HL-60/S4 (cell line): ENCODE measurements at regions not wholly inside any gene's neighbourhood (a gene's known extent, or its start where the extent isn't known, plus 50 kb on each side); places are given as distances from the start of the nearest gene placed in this dataset.

ENCODE experiments used
- in situ Hi-C: fragments of 300-500 bp; cut with MboI; formaldehyde crosslinking; loops from 2 replicates; pipeline ENCODE4 v1.14.3; 2022; ENCODE audit warnings: low sequenced_read_pairs

GRCh38 chr20:39504710-39505094 is 542.6 kb downstream of the DHX35 start:
- in situ Hi-C loops, result no loop called here

- in situ Hi-C loops, result no loop called here
Observed at GRCh38 chr20:39503902-39504709, 542.0 kb downstream of the DHX35 start.

GRCh38 chr20:39492223-39492797 is 530.2 kb downstream of the DHX35 start:
- in situ Hi-C loops, result no loop called here

GRCh38 chr20:39491711-39492110 is 529.6 kb downstream of the DHX35 start:
- in situ Hi-C loops, result no loop called here

GRCh38 chr20:39489986-39490560 is 527.9 kb downstream of the DHX35 start:
- in situ Hi-C loops, result no loop called here

- in situ Hi-C loops, result no loop called here
Observed at GRCh38 chr20:39480276-39481043, 518.3 kb downstream of the DHX35 start.

GRCh38 chr20:39479196-39479810 is 517.2 kb downstream of the DHX35 start:
- in situ Hi-C loops, result no loop called here

GRCh38 chr20:39474879-39475278 is 512.7 kb downstream of the DHX35 start:
- in situ Hi-C loops, result no loop called here

GRCh38 chr20:39473536-39473935 is 511.4 kb downstream of the DHX35 start:
- in situ Hi-C loops, result no loop called here

- in situ Hi-C loops, result no loop called here
Observed at GRCh38 chr20:39468703-39469102, 506.6 kb downstream of the DHX35 start.

GRCh38 chr20:39464238-39464637 is 502.1 kb downstream of the DHX35 start:
- in situ Hi-C loops, result no loop called here

- in situ Hi-C loops, result no loop called here
Observed at GRCh38 chr20:39462416-39462945, 500.3 kb downstream of the DHX35 start.

GRCh38 chr20:39458452-39458851 is 496.3 kb downstream of the DHX35 start:
- in situ Hi-C loops, result no loop called here

- in situ Hi-C loops, result no loop called here
Observed at GRCh38 chr20:39453890-39454289, 491.7 kb downstream of the DHX35 start.

GRCh38 chr20:39452583-39453340 is 490.6 kb downstream of the DHX35 start:
- in situ Hi-C loops, result no loop called here

- in situ Hi-C loops, result no loop called here
Observed at GRCh38 chr20:39451386-39451785, 489.2 kb downstream of the DHX35 start.

GRCh38 chr20:39446397-39446796 is 484.3 kb downstream of the DHX35 start:
- in situ Hi-C loops, result no loop called here

- in situ Hi-C loops, result no loop called here
Observed at GRCh38 chr20:39445095-39445494, 483.0 kb downstream of the DHX35 start.

- in situ Hi-C loops, result no loop called here
Observed at GRCh38 chr20:39433466-39433865, 471.3 kb downstream of the DHX35 start.
